ENCODE measurements at regions not wholly inside any gene's neighbourhood (a gene's known extent, or its start where the extent isn't known, plus 50 kb on each side); places are given as distances from the start of the nearest gene placed in this dataset.

- TF ChIP-seq BRCA1 (IDR thresholded peaks at IDR 0.05; ENCODE audit: low read depth, low read length) = no peak
Measured at GRCh38 chr10:29068966-29069365, 219.9 kb upstream of the LYZL1 start (continued).

GRCh38 chr10:29069941-29070340 is 218.9 kb upstream of the LYZL1 start:
- Histone ChIP-seq H3K9me3 (replicated peaks; ENCODE audit: control insufficient read depth, insufficient read depth, low read length) (no peaks in the 10 kb centered on the region), H3K4me3 (no peak overlapping the region), H4K20me1 (ENCODE audit: control insufficient read depth, insufficient read depth) (no peaks in the 10 kb centered on the region), H3K79me2 (ENCODE audit: control insufficient read depth, insufficient read depth, low read length) (no peaks in the 10 kb centered on the region), H3K27me3 (replicated peaks in 1 of 2; ENCODE audit: control insufficient read depth in 2 of 2, insufficient read depth in 2 of 2, low read length in 1 of 2) (no peaks in the 10 kb centered on the region), H3K4me1 (ENCODE audit: control insufficient read depth, insufficient read depth, low read length) (no peaks in the 10 kb centered on the region), H3K36me3 (ENCODE audit: control insufficient read depth in 2 of 2, insufficient read depth in 2 of 2, low read length in 1 of 2) (no peaks in the 10 kb centered on the region), H3K4me2 (ENCODE audit: control insufficient read depth, insufficient read depth) (no peak overlapping the region), H3K9ac (ENCODE audit: control insufficient read depth, insufficient read depth, low read length) (no peak overlapping the region), H2AFZ (ENCODE audit: control insufficient read depth, low read depth, low read length) (no peak overlapping the region), H3K27ac (ENCODE audit: control insufficient read depth, insufficient read depth) (no peak overlapping the region)
- ChIA-PET RAD21 (ENCODE audit: unreplicated experiment) (no interaction called here), SMC1A (ENCODE audit: uncharacterized antibody, unreplicated experiment) (no interaction called here), POLR2A (no interaction called here), CTCF (no interaction called here)
- no peak for TF ChIP-seq ZBTB11 (CRISPR knock-in tag; IDR thresholded peaks at IDR 0.05)
- TF ChIP-seq RCOR1 (conservative IDR thresholded peaks at IDR 0.05; ENCODE audit: low read depth, low read length) = no peak
- TF ChIP-seq HDGF (IDR thresholded peaks at IDR 0.05) = no peak
- no peak for TF ChIP-seq MAX (IDR thresholded peaks at IDR 0.05; ENCODE audit: low read depth, low read length)
- TF ChIP-seq SRF (IDR thresholded peaks at IDR 0.05; ENCODE audit: low read depth in 2 of 2, low read length in 2 of 2) = no peak
- no peak for TF ChIP-seq RAD21 (IDR thresholded peaks at IDR 0.05; ENCODE audit: insufficient read depth, low read depth, low read length)
- TF ChIP-seq ZZZ3 (IDR thresholded peaks at IDR 0.05; ENCODE audit: control insufficient read depth, insufficient read length, low read depth) = no peak
- ATAC-seq = no peak
- intact Hi-C loops (cut with micrococcal nuclease; ENCODE audit: unreplicated experiment) (no loop called here), in situ Hi-C loops (cut with MboI) (no loop called here)
- DNase-seq (ENCODE audit: low read depth, low spot score) = no peak
- WGBS (ENCODE audit: insufficient coverage, insufficient replicate concordance, low lambda C conversion rate, missing lambda C conversion rate) = 5% methylated on average over 4 of the region's 4 CpGs
- no TSS peak for BruUV-seq (replicated peaks)
- no peak for FAIRE-seq

All from GM12878 (cell line).